ENCODE measurements at regions not wholly inside any gene's neighbourhood (a gene's known extent, or its start where the extent isn't known, plus 50 kb on each side); places are given as distances from the start of the nearest gene placed in this dataset.

DNA sequence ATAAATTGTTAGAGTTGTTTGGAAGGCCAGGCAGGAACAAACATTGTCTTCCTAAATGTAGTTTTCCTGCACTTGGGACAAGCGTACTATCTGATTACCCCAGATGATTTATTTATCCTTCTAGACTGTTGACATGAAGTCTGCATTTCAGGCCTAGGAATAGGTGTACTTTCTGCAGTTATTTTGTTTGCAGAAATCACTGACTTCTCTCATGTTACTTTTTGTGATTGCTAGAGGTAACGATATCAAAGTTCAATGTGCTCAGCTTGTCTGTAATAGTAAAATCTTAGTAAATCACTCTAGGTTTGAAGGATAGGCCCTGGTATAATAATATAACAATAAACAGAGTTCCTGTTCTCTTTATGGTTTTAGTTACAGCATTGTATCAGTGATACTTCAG is 75.4 kb upstream of the HDAC9 start:
- Histone ChIP-seq H3K4me1 (ENCODE audit: insufficient read depth, low read length) (no peaks in the 10 kb centered on the region), H3K9me3 (ENCODE audit: low read length) (no peaks in the 10 kb centered on the region), H3K27ac (ENCODE audit: low read depth, low read length) (no peak overlapping the region), H3K4me3 (ENCODE audit: low read length) (no peak overlapping the region), H3K36me3 (ENCODE audit: insufficient read depth, low read length) (no peaks in the 10 kb centered on the region), H3K27me3 (ENCODE audit: insufficient read depth, low read length, poor library complexity, severe bottlenecking) (no peaks in the 10 kb centered on the region)
- Mint-ChIP-seq H3K27me3 (peaks cover 0 to 1% of the 10 kb centered on the region in 2 donors), H3K4me3 (no peak overlapping the region), H3K4me1 (no peaks in the 10 kb centered on the region), H3K36me3 (no peaks in the 10 kb centered on the region), H3K27ac (no peak overlapping the region), H3K9me3 (no peaks in the 10 kb centered on the region)
- POLR2A ChIA-PET = no interaction called here
- CTCF ChIA-PET = no interaction called here
- no peak for DNase-seq

GRCh38 chr7:18420748-18421147 is 74.8 kb upstream of the HDAC9 start:
- POLR2A ChIA-PET = no interaction called here
- DNase-seq = no peak
- H3K27ac Mint-ChIP-seq = no peak overlapping the region
- no peaks in the 10 kb centered on the region for H3K4me1 Mint-ChIP-seq
- Histone ChIP-seq H3K4me3 (ENCODE audit: low read length) (no peak overlapping the region), H3K27me3 (ENCODE audit: insufficient read depth, low read length, poor library complexity, severe bottlenecking) (no peaks in the 10 kb centered on the region), H3K27ac (ENCODE audit: low read depth, low read length) (no peak overlapping the region), H3K36me3 (ENCODE audit: insufficient read depth, low read length) (no peaks in the 10 kb centered on the region), H3K4me1 (ENCODE audit: insufficient read depth, low read length) (no peaks in the 10 kb centered on the region), H3K9me3 (ENCODE audit: low read length) (no peaks in the 10 kb centered on the region)
- H3K27me3 Mint-ChIP-seq = peaks cover 0 to 1% of the 10 kb centered on the region in 2 donors
- CTCF ChIA-PET = no interaction called here
- H3K36me3 Mint-ChIP-seq = no peaks in the 10 kb centered on the region
- no peaks in the 10 kb centered on the region for H3K9me3 Mint-ChIP-seq
- H3K4me3 Mint-ChIP-seq = no peak overlapping the region

- Histone ChIP-seq H3K27ac (ENCODE audit: low read depth, low read length) (no peak overlapping the region), H3K4me1 (ENCODE audit: insufficient read depth, low read length) (no peaks in the 10 kb centered on the region), H3K27me3 (ENCODE audit: insufficient read depth, low read length, poor library complexity, severe bottlenecking) (no peaks in the 10 kb centered on the region), H3K4me3 (ENCODE audit: low read length) (no peak overlapping the region), H3K9me3 (ENCODE audit: low read length) (no peaks in the 10 kb centered on the region), H3K36me3 (ENCODE audit: insufficient read depth, low read length) (no peaks in the 10 kb centered on the region)
- no peak overlapping the region for H3K4me3 Mint-ChIP-seq
- H3K36me3 Mint-ChIP-seq = no peaks in the 10 kb centered on the region
- no peaks in the 10 kb centered on the region for H3K9me3 Mint-ChIP-seq
- peaks cover 0 to 1% of the 10 kb centered on the region in 2 donors for H3K27me3 Mint-ChIP-seq
- no peak for DNase-seq
- H3K4me1 Mint-ChIP-seq = no peaks in the 10 kb centered on the region
- CTCF ChIA-PET = no interaction called here
- POLR2A ChIA-PET = no interaction called here
- no peak overlapping the region for H3K27ac Mint-ChIP-seq
These were observed 74.1 kb upstream of the HDAC9 start for GRCh38 chr7:18421297-18422002.

GRCh38 chr7:18425227-18425626 is 70.3 kb upstream of the HDAC9 start:
- no peak overlapping the region for H3K27ac ChIP-seq (ENCODE audit: low read depth, low read length)
- H3K27ac Mint-ChIP-seq = no peak overlapping the region
- H3K9me3 Mint-ChIP-seq = no peaks in the 10 kb centered on the region
- no peak overlapping the region for H3K4me3 Mint-ChIP-seq
- H3K4me1 ChIP-seq (ENCODE audit: insufficient read depth, low read length) = no peaks in the 10 kb centered on the region
- H3K36me3 ChIP-seq (ENCODE audit: insufficient read depth, low read length) = no peaks in the 10 kb centered on the region
- H3K4me3 ChIP-seq (ENCODE audit: low read length) = no peak overlapping the region
- no peaks in the 10 kb centered on the region for H3K27me3 ChIP-seq (ENCODE audit: insufficient read depth, low read length, poor library complexity, severe bottlenecking)
- H3K4me1 Mint-ChIP-seq = no peaks in the 10 kb centered on the region
- no peaks in the 10 kb centered on the region for H3K36me3 Mint-ChIP-seq
- H3K27me3 Mint-ChIP-seq = no peaks in the 10 kb centered on the region
- no peaks in the 10 kb centered on the region for H3K9me3 ChIP-seq (ENCODE audit: low read length)
- CTCF ChIA-PET = no interaction called here
- POLR2A ChIA-PET = no interaction called here
- no peak for DNase-seq

DNA sequence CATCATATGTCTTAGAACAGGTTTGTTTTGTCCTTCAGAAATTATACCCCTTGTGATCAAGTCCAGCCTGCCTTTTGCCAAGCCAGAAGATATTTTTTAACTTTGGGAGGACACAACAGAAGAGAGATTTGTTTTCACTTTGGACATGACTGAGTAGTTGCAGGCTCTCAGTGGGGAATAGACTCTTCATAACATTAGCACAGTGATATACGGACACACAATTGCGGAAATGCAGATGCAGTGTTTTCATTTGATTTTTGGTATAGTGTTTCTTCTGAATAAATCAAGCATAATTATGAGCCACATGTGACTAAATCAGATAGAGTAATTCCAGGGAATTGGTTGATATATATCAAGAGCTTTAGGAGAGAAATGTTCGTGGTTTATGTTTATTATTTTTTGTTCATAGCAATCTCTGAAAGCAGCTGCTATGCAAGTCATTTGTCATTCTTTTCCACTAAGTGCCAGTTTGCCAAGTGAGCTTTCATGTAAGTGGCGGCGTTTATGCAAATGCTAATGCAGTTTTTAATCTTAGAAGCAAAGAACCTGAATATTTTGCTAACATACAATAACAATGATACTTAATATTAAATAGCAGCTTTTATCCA is 69.6 kb upstream of the HDAC9 start:
- peaks cover 0 to 2% (median 0%) of the 10 kb centered on the region in 3 donors for H3K36me3 Mint-ChIP-seq
- no peaks in the 10 kb centered on the region for H3K27me3 Mint-ChIP-seq
- no peak overlapping the region for H3K4me3 ChIP-seq (ENCODE audit: low read length)
- no peaks in the 10 kb centered on the region for H3K4me1 ChIP-seq (ENCODE audit: insufficient read depth, low read length)
- POLR2A ChIA-PET = no interaction called here
- H3K4me3 Mint-ChIP-seq = no peak overlapping the region
- H3K27ac ChIP-seq (ENCODE audit: low read depth, low read length) = no peak overlapping the region
- H3K9me3 ChIP-seq (ENCODE audit: low read length) = no peaks in the 10 kb centered on the region
- H3K27me3 ChIP-seq (ENCODE audit: insufficient read depth, low read length, poor library complexity, severe bottlenecking) = no peaks in the 10 kb centered on the region
- no peaks in the 10 kb centered on the region for H3K4me1 Mint-ChIP-seq
- H3K9me3 Mint-ChIP-seq = no peaks in the 10 kb centered on the region
- no peaks in the 10 kb centered on the region for H3K36me3 ChIP-seq (ENCODE audit: insufficient read depth, low read length)
- DNase-seq = no peak
- CTCF ChIA-PET = no interaction called here
- no peak overlapping the region for H3K27ac Mint-ChIP-seq

DNA sequence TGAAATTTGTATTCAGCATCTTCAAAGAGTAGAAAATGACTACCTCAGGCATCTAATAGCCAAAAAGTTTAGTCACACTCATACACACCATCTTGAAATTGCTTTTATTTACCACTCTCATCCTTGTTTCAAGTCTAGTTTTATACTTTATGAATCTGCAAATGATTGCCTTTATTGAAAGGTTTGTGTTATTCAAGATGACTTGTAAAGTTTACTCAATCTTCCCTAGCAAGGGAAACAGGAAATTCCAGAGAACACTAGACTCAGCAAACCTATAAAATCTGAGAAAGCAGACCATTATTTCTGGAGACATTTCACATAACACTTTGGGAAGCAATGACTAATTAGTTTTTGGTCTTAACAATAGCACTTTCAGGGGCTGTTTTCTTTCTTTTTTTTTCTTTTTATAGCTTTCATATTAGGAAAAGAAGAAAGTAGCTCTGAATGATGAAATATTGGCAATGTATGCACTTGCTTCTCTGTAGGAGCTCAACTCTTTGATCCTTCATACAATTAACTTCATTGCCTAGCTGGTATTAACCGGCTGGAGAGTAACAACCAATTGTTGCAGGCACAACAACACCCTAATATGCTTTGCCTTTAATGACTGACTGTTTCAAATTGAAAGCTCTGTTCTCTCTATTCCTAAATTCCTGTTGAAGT is 68.9 kb upstream of the HDAC9 start:
- H3K27me3 Mint-ChIP-seq = no peaks in the 10 kb centered on the region
- POLR2A ChIA-PET = no interaction called here
- Histone ChIP-seq H3K9me3 (ENCODE audit: low read length) (no peaks in the 10 kb centered on the region), H3K27ac (ENCODE audit: low read depth, low read length) (no peak overlapping the region), H3K4me1 (ENCODE audit: insufficient read depth, low read length) (no peaks in the 10 kb centered on the region), H3K4me3 (ENCODE audit: low read length) (no peak overlapping the region), H3K36me3 (ENCODE audit: insufficient read depth, low read length) (no peaks in the 10 kb centered on the region), H3K27me3 (ENCODE audit: insufficient read depth, low read length, poor library complexity, severe bottlenecking) (no peaks in the 10 kb centered on the region)
- no peaks in the 10 kb centered on the region for H3K4me1 Mint-ChIP-seq
- no peaks in the 10 kb centered on the region for H3K9me3 Mint-ChIP-seq
- H3K27ac Mint-ChIP-seq = peak overlapping the region in 1 of 8 donors; percentile 34
- H3K4me3 Mint-ChIP-seq = no peak overlapping the region
- H3K36me3 Mint-ChIP-seq = peaks cover 0 to 3% (median 0%) of the 10 kb centered on the region in 3 donors
- CTCF ChIA-PET = no interaction called here
- no peak for DNase-seq

- no peaks in the 10 kb centered on the region for H3K4me1 Mint-ChIP-seq
These were observed 66.0 kb upstream of the HDAC9 start for GRCh38 chr7:18429547-18429946.

GRCh38 chr7:18430810-18431209 is 64.7 kb upstream of the HDAC9 start:
- Histone ChIP-seq H3K4me1 (ENCODE audit: insufficient read depth, low read length) (no peaks in the 10 kb centered on the region), H3K27ac (ENCODE audit: low read depth, low read length) (no peak overlapping the region), H3K9me3 (ENCODE audit: low read length) (no peaks in the 10 kb centered on the region), H3K36me3 (ENCODE audit: insufficient read depth, low read length) (no peaks in the 10 kb centered on the region), H3K27me3 (ENCODE audit: insufficient read depth, low read length, poor library complexity, severe bottlenecking) (no peaks in the 10 kb centered on the region), H3K4me3 (ENCODE audit: low read length) (no peak overlapping the region)
- Mint-ChIP-seq H3K4me1 (no peaks in the 10 kb centered on the region), H3K27me3 (no peaks in the 10 kb centered on the region), H3K9me3 (no peaks in the 10 kb centered on the region), H3K4me3 (no peak overlapping the region), H3K36me3 (peaks cover 0 to 3% (median 3%) of the 10 kb centered on the region in 3 donors), H3K27ac (no peak overlapping the region)
- no peak for DNase-seq
- ChIA-PET CTCF (no interaction called here), POLR2A (no interaction called here)

More at GRCh38 chr7:18429547-18429946, 66.0 kb upstream of the HDAC9 start:
- H3K27me3 ChIP-seq (ENCODE audit: insufficient read depth, low read length, poor library complexity, severe bottlenecking) = no peaks in the 10 kb centered on the region
- no peaks in the 10 kb centered on the region for H3K9me3 ChIP-seq (ENCODE audit: low read length)
- Mint-ChIP-seq H3K27me3 (no peaks in the 10 kb centered on the region), H3K9me3 (no peaks in the 10 kb centered on the region), H3K4me3 (no peak overlapping the region), H3K36me3 (peaks cover 0 to 3% (median 3%) of the 10 kb centered on the region in 3 donors), H3K27ac (no peak overlapping the region)
- ChIA-PET POLR2A (no interaction called here), CTCF (no interaction called here)
- H3K4me1 ChIP-seq (ENCODE audit: insufficient read depth, low read length) = no peaks in the 10 kb centered on the region
- no peak overlapping the region for H3K27ac ChIP-seq (ENCODE audit: low read depth, low read length)
- H3K36me3 ChIP-seq (ENCODE audit: insufficient read depth, low read length) = no peaks in the 10 kb centered on the region
- no peak for DNase-seq
- no peak overlapping the region for H3K4me3 ChIP-seq (ENCODE audit: low read length)

All from CD8-positive, alpha-beta memory T cell (primary cell).